ENCODE measurements at regions not wholly inside any gene's neighbourhood (a gene's known extent, or its start where the extent isn't known, plus 50 kb on each side); places are given as distances from the start of the nearest gene placed in this dataset.
A peak's percentile ranks its signal among the peaks of the same experiment; 100 is the strongest.
"Not testable (repeated sequence)": the region's sequence is repeated elsewhere in the genome, so short reads cannot be mapped to it uniquely, and the experiment has no call there.

DNA sequence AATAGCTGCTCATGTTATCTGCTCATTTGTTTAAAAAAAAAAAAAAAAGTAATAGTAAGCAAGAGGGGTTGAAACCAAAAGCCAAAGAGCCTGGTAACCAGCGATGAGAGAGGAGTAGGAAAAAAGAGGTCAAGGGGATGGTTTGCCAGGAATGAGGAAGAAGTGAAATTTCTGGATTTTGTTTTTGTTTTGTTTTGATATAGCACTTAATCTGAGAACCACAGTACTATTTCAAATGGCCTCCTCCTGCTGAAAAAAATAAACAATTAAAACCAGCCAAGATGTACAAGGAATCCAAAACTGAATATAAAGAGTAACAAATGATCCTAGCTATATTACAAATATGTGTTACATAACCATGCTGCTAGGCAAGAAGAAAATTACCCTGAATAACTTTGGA lies 213.1 kb downstream of the FGFR2 start:
- Histone ChIP-seq H3K27ac (ENCODE audit: low read depth, low read length) (no peak overlapping the region), H2BK120ac (ENCODE audit: insufficient read depth, low read length, poor library complexity) (no peak overlapping the region), H3K27me3 (ENCODE audit: insufficient read depth, low read length) (no peaks in the 10 kb centered on the region), H4K12ac (ENCODE audit: low read depth, low read length) (no peak overlapping the region), H3K18ac (ENCODE audit: low read length) (no peak overlapping the region), H3K23ac (ENCODE audit: low read length) (no peak overlapping the region), H3K4ac (ENCODE audit: low read depth, low read length) (no peak overlapping the region), H3K14ac (ENCODE audit: low read length) (no peak overlapping the region), H2AK5ac (ENCODE audit: low read length) (no peak overlapping the region), H3K9ac (ENCODE audit: low read length) (no peak overlapping the region), H2AFZ (ENCODE audit: insufficient read depth, low read length, poor library complexity) (no peak overlapping the region), H4K91ac (ENCODE audit: low read depth, low read length) (no peak overlapping the region), H3K4me3 (ENCODE audit: low read depth, low read length) (no peak overlapping the region), H4K8ac (ENCODE audit: low read depth, low read length) (no peak overlapping the region), H3K9me3 (ENCODE audit: insufficient read depth, low read depth, low read length) (no peaks in the 10 kb centered on the region), H3K36me3 (ENCODE audit: control insufficient read depth in 1 of 2, insufficient read depth in 2 of 2, low read length in 2 of 2) (no peaks in the 10 kb centered on the region), H3K79me2 (ENCODE audit: control insufficient read depth, insufficient read depth, low read length, poor library complexity) (peaks cover 3% of the 10 kb centered on the region), H2BK5ac (ENCODE audit: low read depth, low read length, poor library complexity) (no peak overlapping the region), H3K4me1 (ENCODE audit: control insufficient read depth in 1 of 2, insufficient read depth in 2 of 2, low read length in 2 of 2) (no peaks in the 10 kb centered on the region), H3K79me1 (ENCODE audit: low read length) (no peaks in the 10 kb centered on the region), H2BK12ac (ENCODE audit: low read length) (no peak overlapping the region), H3K4me2 (ENCODE audit: low read length) (no peak overlapping the region)
- DNase-seq = no peak
- WGBS (ENCODE audit: extremely low coverage, insufficient coverage, insufficient read length) = no CpG with 5 or more reads among the region's 1 CpG

DNA sequence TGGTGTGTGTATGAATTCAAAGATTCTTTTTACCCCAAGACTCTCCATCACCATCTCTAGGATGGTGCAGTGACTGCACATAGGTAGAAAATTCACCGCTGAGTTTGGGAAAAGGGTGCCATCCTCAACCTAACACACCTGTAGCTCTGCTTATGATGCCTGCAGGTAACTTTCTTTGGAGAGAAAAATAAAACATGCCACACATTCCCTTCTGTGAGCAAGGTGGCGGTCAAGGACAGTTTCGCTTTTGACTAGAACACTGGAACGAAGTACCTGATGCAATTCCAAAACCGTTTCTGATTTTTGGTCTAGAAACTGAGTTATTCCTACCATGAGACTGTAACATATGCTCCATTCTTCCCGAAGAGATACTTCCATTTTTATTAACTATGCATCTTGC lies 205.6 kb downstream of the FGFR2 start:
- Histone ChIP-seq H4K12ac (ENCODE audit: low read depth, low read length) (no peak overlapping the region), H3K18ac (ENCODE audit: low read length) (no peak overlapping the region), H3K4me3 (ENCODE audit: low read depth, low read length) (no peak overlapping the region), H2AFZ (ENCODE audit: insufficient read depth, low read length, poor library complexity) (no peak overlapping the region), H2AK5ac (ENCODE audit: low read length) (no peak overlapping the region), H3K27me3 (ENCODE audit: insufficient read depth, low read length) (no peaks in the 10 kb centered on the region), H2BK5ac (ENCODE audit: low read depth, low read length, poor library complexity) (no peak overlapping the region), H3K79me2 (ENCODE audit: control insufficient read depth, insufficient read depth, low read length, poor library complexity) (no peaks in the 10 kb centered on the region), H2BK12ac (ENCODE audit: low read length) (no peak overlapping the region), H3K4me2 (ENCODE audit: low read length) (no peak overlapping the region), H3K14ac (ENCODE audit: low read length) (no peak overlapping the region), H3K23ac (ENCODE audit: low read length) (no peak overlapping the region), H3K9ac (ENCODE audit: low read length) (no peak overlapping the region), H3K4me1 (ENCODE audit: control insufficient read depth in 1 of 2, insufficient read depth in 2 of 2, low read length in 2 of 2) (no peaks in the 10 kb centered on the region), H3K4ac (ENCODE audit: low read depth, low read length) (no peak overlapping the region), H3K36me3 (ENCODE audit: control insufficient read depth in 1 of 2, insufficient read depth in 2 of 2, low read length in 2 of 2) (no peaks in the 10 kb centered on the region), H4K8ac (ENCODE audit: low read depth, low read length) (no peak overlapping the region), H3K27ac (ENCODE audit: low read depth, low read length) (no peak overlapping the region), H4K91ac (ENCODE audit: low read depth, low read length) (no peak overlapping the region), H2BK120ac (ENCODE audit: insufficient read depth, low read length, poor library complexity) (no peak overlapping the region), H3K9me3 (ENCODE audit: insufficient read depth, low read depth, low read length) (no peaks in the 10 kb centered on the region), H3K79me1 (ENCODE audit: low read length) (no peaks in the 10 kb centered on the region)
- WGBS (ENCODE audit: extremely low coverage, insufficient coverage, insufficient read length) = no CpG with 5 or more reads among the region's 6 CpGs
- peak in 1 of 2 donors; percentile 23 for DNase-seq

DNA sequence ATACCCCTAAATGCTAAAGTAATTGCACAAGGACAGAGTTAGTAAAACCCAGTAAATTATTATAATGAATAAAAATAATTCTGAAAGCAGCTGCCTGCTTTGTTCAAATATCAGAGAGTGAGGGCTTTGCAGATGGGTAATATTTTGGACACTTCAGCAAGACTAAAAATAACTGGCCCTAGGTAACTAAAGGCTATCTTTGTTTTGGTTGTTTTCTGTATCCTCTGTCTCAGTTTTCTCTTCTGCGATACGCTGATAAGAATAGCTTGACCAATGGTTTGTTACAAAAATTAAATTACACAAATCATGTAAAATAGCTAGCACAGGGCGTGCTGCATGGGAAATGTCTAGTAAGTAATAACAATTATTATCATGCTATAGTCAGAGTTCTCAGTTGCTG lies 204.7 kb downstream of the FGFR2 start:
- Histone ChIP-seq H2AK5ac (ENCODE audit: low read length) (no peak overlapping the region), H3K79me2 (ENCODE audit: control insufficient read depth, insufficient read depth, low read length, poor library complexity) (no peaks in the 10 kb centered on the region), H3K27ac (ENCODE audit: low read depth, low read length) (no peak overlapping the region), H2BK12ac (ENCODE audit: low read length) (no peak overlapping the region), H3K18ac (ENCODE audit: low read length) (no peak overlapping the region), H2BK120ac (ENCODE audit: insufficient read depth, low read length, poor library complexity) (no peak overlapping the region), H3K4me1 (ENCODE audit: control insufficient read depth in 1 of 2, insufficient read depth in 2 of 2, low read length in 2 of 2) (no peaks in the 10 kb centered on the region), H4K8ac (ENCODE audit: low read depth, low read length) (no peak overlapping the region), H4K91ac (ENCODE audit: low read depth, low read length) (no peak overlapping the region), H3K79me1 (ENCODE audit: low read length) (no peaks in the 10 kb centered on the region), H3K4me2 (ENCODE audit: low read length) (no peak overlapping the region), H3K14ac (ENCODE audit: low read length) (no peak overlapping the region), H3K27me3 (ENCODE audit: insufficient read depth, low read length) (no peaks in the 10 kb centered on the region), H2AFZ (ENCODE audit: insufficient read depth, low read length, poor library complexity) (no peak overlapping the region), H2BK5ac (ENCODE audit: low read depth, low read length, poor library complexity) (no peak overlapping the region), H3K9ac (ENCODE audit: low read length) (no peak overlapping the region), H3K23ac (ENCODE audit: low read length) (no peak overlapping the region), H3K9me3 (ENCODE audit: insufficient read depth, low read depth, low read length) (no peaks in the 10 kb centered on the region), H4K12ac (ENCODE audit: low read depth, low read length) (no peak overlapping the region), H3K4me3 (ENCODE audit: low read depth, low read length) (no peak overlapping the region), H3K4ac (ENCODE audit: low read depth, low read length) (no peak overlapping the region), H3K36me3 (ENCODE audit: control insufficient read depth in 1 of 2, insufficient read depth in 2 of 2, low read length in 2 of 2) (no peaks in the 10 kb centered on the region)
- WGBS (ENCODE audit: extremely low coverage, insufficient coverage, insufficient read length) = no CpG with 5 or more reads among the region's 3 CpGs
- no peak for DNase-seq

DNA sequence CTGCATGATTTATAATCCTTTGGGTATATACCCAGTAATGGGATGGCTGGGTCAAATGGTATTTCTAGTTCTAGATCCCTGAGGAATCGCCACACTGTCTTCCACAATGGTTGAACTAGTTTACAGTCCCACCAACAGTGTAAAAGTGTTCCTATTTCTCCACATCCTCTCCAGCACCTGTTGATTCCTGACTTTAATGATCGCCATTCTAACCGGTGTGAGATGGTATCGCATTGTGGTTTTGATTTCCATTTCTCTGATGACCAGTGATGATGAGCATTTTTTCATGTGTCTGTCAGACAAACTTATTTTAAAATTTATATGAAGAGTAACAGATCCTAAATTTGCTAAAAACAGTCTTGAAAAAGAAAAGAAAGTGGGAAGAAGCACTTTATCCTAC lies 197.7 kb downstream of the FGFR2 start:
- H3K14ac ChIP-seq (ENCODE audit: low read length); H3K79me2 ChIP-seq (ENCODE audit: control insufficient read depth, insufficient read depth, low read length, poor library complexity); H3K4me2 ChIP-seq (ENCODE audit: low read length); H2BK5ac ChIP-seq (ENCODE audit: low read depth, low read length, poor library complexity); H4K8ac ChIP-seq (ENCODE audit: low read depth, low read length); H3K36me3 ChIP-seq (ENCODE audit: control insufficient read depth in 1 of 2, insufficient read depth in 2 of 2, low read length in 2 of 2); DNase-seq; H3K4ac ChIP-seq (ENCODE audit: low read depth, low read length); H2BK120ac ChIP-seq (ENCODE audit: insufficient read depth, low read length, poor library complexity); H3K79me1 ChIP-seq (ENCODE audit: low read length); H3K9ac ChIP-seq (ENCODE audit: low read length); H2AK5ac ChIP-seq (ENCODE audit: low read length); H3K4me3 ChIP-seq (ENCODE audit: low read depth, low read length); H4K12ac ChIP-seq (ENCODE audit: low read depth, low read length); H3K27me3 ChIP-seq (ENCODE audit: insufficient read depth, low read length); H3K4me1 ChIP-seq (ENCODE audit: control insufficient read depth in 1 of 2, insufficient read depth in 2 of 2, low read length in 2 of 2); H3K9me3 ChIP-seq (ENCODE audit: insufficient read depth, low read depth, low read length); H3K18ac ChIP-seq (ENCODE audit: low read length); H3K27ac ChIP-seq (ENCODE audit: low read depth, low read length); H4K91ac ChIP-seq (ENCODE audit: low read depth, low read length); H2AFZ ChIP-seq (ENCODE audit: insufficient read depth, low read length, poor library complexity); H3K23ac ChIP-seq (ENCODE audit: low read length); H2BK12ac ChIP-seq (ENCODE audit: low read length): not testable (repeated sequence)
- WGBS (ENCODE audit: extremely low coverage, insufficient coverage, insufficient read length) = no CpG with 5 or more reads among the region's 4 CpGs

Measured in trophoblast cell (in vitro differentiated cells and primary cell).